Retina (tissue), 1 donor: ENCODE measurements at regions not wholly inside any gene's neighbourhood (a gene's known extent, or its start where the extent isn't known, plus 50 kb on each side); places are given as distances from the start of the nearest gene placed in this dataset.
A peak's percentile ranks its signal among the peaks of the same experiment; 100 is the strongest.
"Not testable (repeated sequence)": the region's sequence is repeated elsewhere in the genome, so short reads cannot be mapped to it uniquely, and the experiment has no call there.

Experiments used
- DNase-seq: peaks from one replicate; pipeline ENCODE4 v3.0.0-alpha.2; 2016

- DNase-seq = no peak
These were observed 76.4 kb downstream of the MAGED4 start for GRCh38 chrX:52261125-52261462.

GRCh38 chrX:52261463-52262194 lies 76.9 kb downstream of the MAGED4 start:
- DNase-seq = peak; percentile 98

- DNase-seq = no peak
These were observed 77.5 kb downstream of the MAGED4 start for GRCh38 chrX:52262195-52262546.

DNA sequence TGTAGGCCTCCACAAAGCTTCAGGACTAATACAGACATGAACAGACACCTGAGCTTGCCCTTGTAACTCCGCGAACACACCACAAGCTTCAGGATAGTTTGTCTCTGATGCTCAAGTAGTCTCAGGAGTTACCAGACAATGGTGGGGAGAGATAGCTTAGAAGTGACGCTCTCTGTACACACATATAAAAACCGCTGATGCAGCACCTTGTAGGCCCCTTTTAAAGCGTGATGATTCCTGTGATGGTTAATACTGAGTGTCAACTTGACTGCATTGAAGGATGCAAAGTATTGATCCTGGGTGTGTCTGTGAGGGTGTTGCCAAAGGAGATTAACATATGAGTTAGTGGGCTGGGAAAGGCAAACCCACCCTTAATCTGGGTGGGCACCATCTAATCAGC lies 78.7 kb downstream of the MAGED4 start:
- DNase-seq = no peak

DNA sequence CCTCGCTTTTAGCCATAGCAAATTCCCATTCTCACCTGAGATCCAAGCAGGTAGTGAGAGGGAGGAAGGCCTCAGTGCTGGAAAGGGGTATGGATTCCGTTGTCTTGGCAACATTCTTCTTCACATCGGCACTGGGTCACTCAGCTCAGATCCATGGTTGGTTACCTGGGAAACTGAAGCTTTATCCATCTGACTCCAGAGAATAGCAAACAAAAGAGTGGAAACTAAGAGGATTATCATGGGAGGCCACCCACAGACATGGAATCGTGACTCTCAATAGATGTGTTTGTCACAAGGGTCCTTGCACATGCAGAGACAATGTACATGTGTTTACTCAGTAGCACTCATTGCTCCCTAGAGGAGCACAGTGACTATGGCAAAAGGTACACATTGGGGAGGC lies 81.0 kb downstream of the MAGED4 start:
- peak; percentile 5 for DNase-seq

DNA sequence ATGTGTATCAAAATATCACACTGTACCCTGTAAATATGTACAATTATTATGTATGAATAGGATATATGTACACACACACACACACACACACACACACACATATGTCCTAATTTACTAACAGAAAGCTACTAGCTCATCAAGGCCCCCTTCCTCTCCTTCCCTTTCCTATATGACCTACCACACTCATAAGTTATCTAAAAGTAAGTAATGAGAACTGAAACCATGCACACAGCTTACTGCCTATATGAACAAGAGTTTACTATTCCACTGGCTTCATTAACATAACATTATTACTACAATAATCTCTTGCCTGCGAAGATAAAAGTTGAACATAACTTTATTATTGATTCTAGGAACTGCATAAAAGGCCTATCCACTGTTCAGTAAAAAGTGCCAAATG lies 83.8 kb downstream of the MAGED4 start:
- not testable (repeated sequence) for DNase-seq

- no peak for DNase-seq
These were observed 85.9 kb downstream of the MAGED4 start for GRCh38 chrX:52270453-52271116.

DNA sequence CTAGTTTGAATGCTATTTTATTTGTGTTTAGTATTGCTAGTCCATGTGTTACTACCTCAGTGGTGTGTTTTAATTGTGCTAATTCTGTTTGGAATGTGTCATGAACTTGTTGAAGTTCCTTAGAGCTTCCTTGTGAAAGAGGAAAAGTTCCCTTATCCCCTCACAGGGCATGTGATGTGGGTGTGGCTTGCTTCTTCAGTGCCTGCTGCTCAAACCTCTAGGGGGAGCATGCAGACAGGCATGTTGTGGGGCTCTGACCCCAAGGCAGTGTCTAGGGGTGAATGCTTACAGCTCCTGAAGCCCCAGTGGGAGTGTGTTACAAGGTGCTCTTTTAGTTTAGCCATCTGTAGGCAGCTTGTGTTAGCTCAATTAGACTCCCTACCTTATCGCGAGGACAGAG lies 86.5 kb downstream of the MAGED4 start:
- DNase-seq = no peak

DNA sequence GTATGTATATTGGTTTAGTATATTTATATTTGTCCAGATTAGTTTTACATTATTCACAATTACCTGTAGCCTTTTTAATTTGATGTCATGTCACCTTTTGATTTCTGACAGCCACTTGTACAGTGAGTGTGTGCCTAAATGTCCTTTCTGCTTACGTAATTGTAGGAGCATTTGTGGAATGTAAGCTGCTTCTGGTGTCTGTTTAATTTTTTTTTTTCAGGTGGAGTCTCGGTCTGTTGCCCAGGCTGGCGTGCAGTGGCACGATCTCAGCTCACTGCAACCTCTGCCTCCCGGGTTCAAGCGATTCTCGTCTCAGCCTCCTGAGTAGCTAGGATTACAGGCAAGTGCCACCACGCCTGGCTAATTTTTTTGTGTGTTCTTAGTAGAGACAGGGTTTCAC lies 91.2 kb upstream of the XAGE2 start:
- no peak for DNase-seq

- no peak for DNase-seq
These were observed 88.0 kb upstream of the XAGE2 start for GRCh38 chrX:52280812-52281211.

DNA sequence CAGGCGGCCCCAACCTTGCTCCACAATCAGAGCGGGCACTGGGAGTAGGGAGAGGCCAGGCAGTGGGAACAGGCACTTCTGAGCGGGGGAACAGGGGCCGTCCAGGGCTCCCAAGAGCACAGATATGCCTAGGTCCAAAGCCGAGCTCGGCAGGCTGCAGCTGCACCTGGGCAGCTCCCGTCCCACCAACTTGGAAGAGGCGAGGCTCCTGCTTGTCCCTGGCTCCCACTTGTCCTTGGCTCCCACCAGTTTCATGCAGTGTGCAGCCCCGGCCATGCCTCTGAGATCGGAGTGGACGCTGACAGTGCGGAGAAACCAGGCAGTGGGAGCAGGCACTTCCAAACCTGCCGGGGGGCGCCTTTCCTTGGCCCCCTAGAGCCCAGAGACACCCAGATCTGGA lies 84.0 kb upstream of the XAGE2 start:
- DNase-seq = no peak

DNA sequence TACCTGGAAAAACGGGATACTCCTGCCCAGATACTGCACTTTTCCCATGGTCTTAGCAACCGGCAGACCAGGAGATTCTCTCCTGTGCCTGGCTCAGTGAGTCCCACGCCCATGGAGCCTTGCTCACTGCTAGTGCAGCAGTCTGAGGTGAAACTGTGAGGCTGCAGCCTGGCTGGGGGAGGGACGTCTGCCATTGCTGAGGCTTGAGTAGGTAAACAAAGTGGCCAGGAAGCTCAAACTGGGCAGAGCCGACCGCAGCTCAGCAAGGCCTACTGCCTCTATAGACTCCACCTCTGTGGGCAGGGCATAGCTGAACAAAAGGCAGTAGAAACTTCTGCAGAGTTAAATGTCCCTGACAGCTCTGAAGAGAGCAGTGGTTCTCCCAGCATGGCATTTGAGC lies 69.9 kb upstream of the XAGE2 start:
- not testable (repeated sequence) for DNase-seq

- DNase-seq = not testable (repeated sequence)
These were observed 60.3 kb upstream of the XAGE2 start for GRCh38 chrX:52308532-52308931.
